HG03060 (cell line): ENCODE measurements at regions not wholly inside any gene's neighbourhood (a gene's known extent, or its start where the extent isn't known, plus 50 kb on each side); places are given as distances from the start of the nearest gene placed in this dataset.

Experiments used
- ATAC-seq: cut with Tn5 transposase; IDR thresholded peaks from one replicate; pipeline ENCODE4 v1.9.1; 2021; ENCODE audit warnings: low read depth, moderate number of reproducible peaks; ENCODE audit not compliant: unreplicated experiment

- no peak for ATAC-seq
Observed at GRCh38 chr10:28808693-28809092, 131.4 kb downstream of the BAMBI start.

GRCh38 chr10:28810057-28810870 lies 132.9 kb downstream of the BAMBI start:
- ATAC-seq = no peak

- ATAC-seq = no peak
Observed at GRCh38 chr10:28811639-28812349, 134.5 kb downstream of the BAMBI start.

DNA sequence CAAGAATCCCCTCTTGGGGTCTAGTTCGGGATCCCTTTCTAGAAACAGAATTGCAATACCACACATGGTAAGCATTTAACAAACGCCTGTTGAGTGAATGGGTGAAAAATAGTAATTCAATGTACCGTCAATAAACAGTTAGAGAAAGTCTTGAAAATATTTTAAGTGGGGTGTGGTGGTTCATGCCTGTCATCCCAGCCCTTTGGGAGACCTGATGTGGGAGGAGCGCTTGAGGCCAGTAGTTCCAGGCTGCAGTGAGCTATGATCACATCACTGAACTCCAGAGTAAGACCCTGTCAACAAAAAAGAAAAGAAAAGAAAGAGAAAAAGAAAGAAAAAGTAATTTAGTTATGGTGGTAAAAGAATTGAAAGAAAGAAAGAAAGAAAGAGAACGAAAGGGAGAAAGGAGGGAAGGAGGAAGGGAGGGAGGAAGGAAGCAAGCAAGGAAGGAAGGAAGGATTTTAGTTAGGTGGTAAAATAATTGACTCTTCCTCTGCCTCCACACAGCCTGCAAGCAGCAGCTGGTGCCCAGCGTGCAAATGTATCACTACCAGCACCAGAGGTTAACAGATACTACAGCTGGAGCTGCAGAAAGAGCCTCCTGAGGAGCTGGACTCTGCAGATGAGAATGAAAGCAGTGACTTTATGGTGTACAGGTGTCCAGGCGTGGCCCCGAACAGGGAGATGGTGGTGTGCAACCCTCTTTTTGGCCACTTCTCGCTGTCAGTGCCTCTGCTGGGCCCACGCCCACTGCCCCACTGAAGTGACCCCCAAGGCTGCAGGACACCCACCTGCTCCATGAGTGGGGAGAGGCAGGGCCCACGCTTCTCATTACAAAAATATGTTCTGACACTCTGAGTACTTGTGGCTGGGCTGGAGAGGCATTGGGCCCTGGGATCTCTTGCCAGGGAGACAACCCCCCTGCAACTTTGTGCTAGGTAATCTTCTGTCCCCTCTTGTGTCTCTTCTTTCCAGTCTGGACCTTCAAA lies 135.4 kb downstream of the BAMBI start:
- no peak for ATAC-seq

GRCh38 chr10:28815681-28816080 lies 138.4 kb downstream of the BAMBI start:
- ATAC-seq = no peak

DNA sequence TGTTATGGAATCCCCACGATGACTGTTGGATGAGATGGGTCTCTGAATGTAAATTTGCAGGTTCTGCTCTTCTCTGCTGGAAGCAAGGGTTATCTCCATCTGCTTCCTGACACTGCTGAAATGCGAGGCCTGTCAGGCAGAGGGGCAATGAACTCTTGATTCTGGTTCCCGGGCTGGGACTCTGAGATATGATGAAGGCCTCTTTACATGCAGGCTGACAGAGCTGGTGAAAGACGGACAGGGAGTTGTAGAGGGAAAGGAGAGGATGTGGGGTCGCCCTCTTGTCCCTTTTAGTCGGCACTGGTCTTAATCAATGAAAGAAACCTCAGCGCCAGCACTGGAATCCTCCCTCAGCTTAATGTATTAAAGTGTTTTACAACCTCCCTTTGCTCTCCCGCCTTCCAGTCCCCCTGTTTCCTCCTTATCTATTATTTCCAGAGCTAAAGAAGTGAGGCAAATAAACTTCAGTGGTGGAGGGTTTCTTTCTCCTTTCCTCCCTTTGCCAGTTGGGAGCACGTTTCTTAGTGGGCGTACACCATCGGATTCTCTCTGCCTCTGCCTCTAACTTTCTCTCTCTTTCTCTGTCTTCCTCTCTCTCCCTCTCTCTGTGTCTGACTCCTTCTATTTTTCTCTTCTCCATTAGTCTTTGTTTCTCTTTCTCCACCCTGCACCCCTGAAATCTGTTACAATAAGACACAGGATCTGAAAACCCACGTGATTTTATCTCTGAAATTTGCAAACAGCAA lies 145.6 kb downstream of the BAMBI start:
- ATAC-seq = no peak

- ATAC-seq = no peak
Observed at GRCh38 chr10:28823501-28824075, 146.3 kb downstream of the BAMBI start.

DNA sequence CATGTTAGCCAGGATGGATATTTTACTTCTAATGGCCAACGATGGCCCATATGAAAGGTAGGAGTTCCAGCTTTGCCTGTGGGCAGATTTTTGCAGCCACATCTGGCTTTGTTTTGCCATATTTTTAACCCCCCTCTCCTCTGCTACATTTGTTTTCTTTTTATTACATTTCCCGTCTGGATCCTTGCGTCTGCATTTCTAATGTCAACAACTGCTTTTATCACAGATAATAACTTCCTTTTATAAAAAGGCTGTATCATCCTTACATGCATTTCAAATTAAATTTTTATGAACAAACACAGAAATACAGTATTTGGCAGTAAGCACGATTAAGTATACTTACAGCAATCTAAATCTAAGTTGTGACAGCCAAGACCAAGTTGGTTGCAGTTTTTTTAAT lies 156.0 kb downstream of the BAMBI start:
- no peak for ATAC-seq

GRCh38 chr10:28836435-28836743 lies 159.1 kb downstream of the BAMBI start:
- ATAC-seq = no peak

DNA sequence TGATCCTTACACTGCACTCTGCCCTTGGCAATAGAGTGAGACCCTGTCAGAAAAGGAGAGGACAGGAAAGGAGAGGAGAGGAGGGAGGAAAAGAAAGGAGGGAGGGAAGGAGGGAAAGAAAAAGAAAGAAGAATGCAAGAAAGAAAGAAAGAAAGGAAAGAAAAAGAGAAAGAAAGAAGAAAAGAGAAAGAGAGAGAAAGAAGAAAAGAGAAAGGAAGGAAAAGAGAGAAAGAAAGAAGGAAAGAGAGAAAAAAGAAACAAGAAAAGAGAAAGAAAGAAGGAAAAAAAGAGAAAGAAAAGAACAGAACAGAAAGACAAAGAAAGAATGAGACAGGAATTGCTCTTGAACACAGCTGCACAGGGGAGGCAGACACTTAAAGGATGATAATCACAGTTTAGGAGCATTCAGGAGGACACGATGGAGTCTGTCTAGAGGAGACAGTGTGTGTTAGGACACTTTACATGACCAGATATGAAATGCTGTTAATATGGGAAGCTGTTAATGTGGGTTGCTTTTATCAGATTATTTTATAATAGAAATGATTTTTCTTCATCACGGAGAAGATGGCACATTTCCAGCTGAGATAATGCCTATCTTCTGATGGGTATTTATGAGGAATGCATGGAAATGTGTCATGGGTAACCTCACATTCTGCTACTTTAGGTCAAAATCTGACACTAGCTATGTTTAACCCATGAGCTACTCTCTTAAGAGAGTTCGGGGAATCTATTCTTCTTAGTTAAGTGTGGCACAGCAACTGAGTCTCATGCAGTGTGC lies 160.5 kb downstream of the BAMBI start:
- ATAC-seq = no peak

DNA sequence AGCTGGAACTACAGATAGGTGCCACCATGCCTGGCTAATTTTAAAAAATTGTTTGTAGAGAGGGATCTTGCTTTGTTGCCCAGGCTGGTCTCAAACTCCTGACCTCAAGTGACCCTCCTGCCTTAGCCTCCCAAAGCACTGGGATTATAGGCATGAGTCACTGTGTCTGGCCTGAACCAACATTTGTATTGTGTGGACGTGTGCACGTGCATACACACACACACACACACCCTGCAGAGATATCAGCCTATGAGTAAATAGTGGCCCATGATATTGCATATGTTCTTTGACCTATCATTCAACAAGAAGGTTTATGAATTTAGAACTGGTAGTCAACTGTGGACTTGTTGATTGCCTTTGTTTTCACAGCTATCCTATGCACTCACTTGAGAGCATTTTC lies 161.6 kb downstream of the BAMBI start:
- ATAC-seq = no peak

DNA sequence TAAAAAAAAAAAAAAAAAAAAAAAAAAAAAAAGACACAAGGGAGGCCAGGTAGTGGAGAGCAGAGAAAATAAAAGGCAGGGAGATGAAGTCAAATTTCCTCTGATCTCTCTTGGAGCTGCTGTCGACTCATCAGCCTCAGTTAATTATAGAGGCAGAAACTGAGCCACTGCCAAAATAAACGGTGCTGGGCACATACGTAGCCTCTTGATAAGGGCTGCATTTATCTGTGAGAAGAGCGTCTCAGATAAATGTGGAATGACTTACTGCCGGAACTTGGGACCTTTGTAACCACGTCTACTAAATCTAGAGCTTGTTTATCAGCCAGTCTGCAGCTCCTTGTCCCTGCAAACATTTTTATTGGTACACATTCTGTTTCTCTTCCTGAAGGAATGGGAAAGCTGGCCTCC lies 162.3 kb downstream of the BAMBI start:
- no peak for ATAC-seq

GRCh38 chr10:28840202-28840601 lies 162.9 kb downstream of the BAMBI start:
- ATAC-seq = no peak

DNA sequence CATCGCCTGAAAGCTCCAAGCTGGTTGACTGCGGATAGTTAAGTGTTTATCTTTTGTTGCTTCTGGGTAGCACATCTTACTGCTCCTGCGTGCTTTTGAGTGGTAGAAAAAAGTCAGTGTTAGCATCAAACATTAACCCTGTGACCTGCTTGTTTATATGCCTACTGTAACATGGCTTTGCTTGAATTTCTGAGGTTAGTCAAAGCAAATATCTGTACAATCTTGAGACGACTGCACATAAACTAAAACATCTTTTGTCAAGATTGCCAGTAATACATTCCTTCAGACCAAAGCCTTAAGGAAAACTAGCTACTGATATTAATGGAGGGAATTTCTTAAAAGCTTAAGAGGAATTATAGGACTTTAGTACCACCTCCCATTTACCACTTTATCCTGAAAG lies 163.7 kb downstream of the BAMBI start:
- no peak for ATAC-seq

DNA sequence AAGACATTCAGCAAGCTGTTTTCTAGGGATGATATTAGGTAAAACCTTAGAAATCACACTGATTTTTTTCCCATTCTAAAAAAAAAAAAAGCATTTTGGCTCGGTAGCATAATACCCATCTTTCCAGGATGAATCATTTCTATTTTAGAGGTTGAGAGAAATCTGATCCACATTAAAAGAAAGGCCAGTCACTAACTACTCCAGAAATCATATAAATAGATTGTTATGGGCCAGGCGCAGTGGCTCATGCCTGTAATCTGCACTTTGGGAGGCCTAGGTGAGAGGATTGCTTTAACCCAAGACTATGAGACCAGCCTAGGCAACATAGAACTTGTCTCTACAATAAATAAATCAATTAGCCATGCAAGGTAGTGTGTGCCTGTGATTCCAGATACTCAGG lies 164.3 kb downstream of the BAMBI start:
- no peak for ATAC-seq

- ATAC-seq = no peak
Observed at GRCh38 chr10:28842321-28842720, 165.0 kb downstream of the BAMBI start.

GRCh38 chr10:28845009-28845682 lies 167.8 kb downstream of the BAMBI start:
- ATAC-seq = no peak

GRCh38 chr10:28849309-28849708 lies 172.0 kb downstream of the BAMBI start:
- ATAC-seq = no peak

DNA sequence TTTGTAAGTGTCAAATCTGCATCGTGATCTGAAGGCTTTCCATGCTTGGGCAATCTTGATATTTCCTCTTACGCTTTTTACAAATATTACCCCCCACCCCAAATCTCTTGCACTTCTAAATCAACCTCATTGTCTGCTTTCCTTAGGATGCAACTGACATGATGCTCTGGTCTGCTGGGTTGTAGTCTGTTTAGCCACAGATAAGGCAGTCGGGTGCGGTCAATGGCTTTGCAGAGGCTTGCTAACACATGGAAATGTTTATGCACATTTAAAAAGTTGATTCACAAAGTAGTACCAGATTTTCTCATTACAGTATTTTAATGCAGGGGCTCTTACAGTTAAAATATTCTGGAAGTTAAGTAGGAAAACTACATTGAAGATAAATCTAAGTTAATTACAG lies 172.5 kb downstream of the BAMBI start:
- no peak for ATAC-seq
